Uterus (tissue), 2 donors: ENCODE measurements at regions not wholly inside any gene's neighbourhood (a gene's known extent, or its start where the extent isn't known, plus 50 kb on each side); places are given as distances from the start of the nearest gene placed in this dataset.

Source experiments
- CTCF ChIP-seq, 4 experiments: fragments of 200-600 bp in 2 of 4; fragments of 450-650 bp in 2 of 4; sonication (generic) in 2 of 4; IDR thresholded peaks; one replicate each; pipeline ENCODE4 v1.5.1; 2016 to 2019; ENCODE audit warnings: antibody characterized with exemption in 4 of 4, mild to moderate bottlenecking in 2 of 4, moderate library complexity in 1 of 4
- POLR2A ChIP-seq, 2 donors: fragments of 450-650 bp; IDR thresholded peaks; one replicate each; pipeline ENCODE4 v1.6.1; 2016; ENCODE audit warnings: antibody characterized with exemption in 2 of 2, mild to moderate bottlenecking in 1 of 2, moderate library complexity in 1 of 2

GRCh38 chr3:186483611-186484340 is 60.4 kb downstream of the CRYGS start:
- TF ChIP-seq CTCF (IDR thresholded peaks at IDR 0.05) (no peak), POLR2A (IDR thresholded peaks at IDR 0.05) (no peak)
